GM21717 (cell line): ENCODE measurements at regions not wholly inside any gene's neighbourhood (a gene's known extent, or its start where the extent isn't known, plus 50 kb on each side); places are given as distances from the start of the nearest gene placed in this dataset.

Source experiments
- ATAC-seq: cut with Tn5 transposase; IDR thresholded peaks from one replicate; pipeline ENCODE4 v1.9.1; 2021; ENCODE audit warnings: mild to moderate bottlenecking, moderate library complexity; ENCODE audit not compliant: unreplicated experiment

GRCh38 chr15:95826412-95827195 lies 503.9 kb upstream of the NR2F2 start:
- no peak for ATAC-seq

GRCh38 chr15:95829062-95829461 lies 501.4 kb upstream of the NR2F2 start:
- no peak for ATAC-seq

GRCh38 chr15:95830281-95830680 lies 500.2 kb upstream of the NR2F2 start:
- ATAC-seq: no peak

GRCh38 chr15:95832668-95833067 lies 497.8 kb upstream of the NR2F2 start:
- ATAC-seq: no peak

- ATAC-seq: no peak
These were observed 496.3 kb upstream of the NR2F2 start for GRCh38 chr15:95834028-95834804.

- ATAC-seq: no peak
These were observed 494.0 kb upstream of the NR2F2 start for GRCh38 chr15:95836536-95836935.

GRCh38 chr15:95837341-95838004 lies 493.0 kb upstream of the NR2F2 start:
- no peak for ATAC-seq

- peak; percentile 83 for ATAC-seq
These were observed 491.1 kb upstream of the NR2F2 start for GRCh38 chr15:95839367-95839782.

GRCh38 chr15:95840004-95840403 lies 490.5 kb upstream of the NR2F2 start:
- no peak for ATAC-seq

- no peak for ATAC-seq
These were observed 489.6 kb upstream of the NR2F2 start for GRCh38 chr15:95840855-95841254.

GRCh38 chr15:95842576-95842975 lies 487.9 kb upstream of the NR2F2 start:
- no peak for ATAC-seq

- ATAC-seq: no peak
These were observed 487.1 kb upstream of the NR2F2 start for GRCh38 chr15:95843241-95843910.

GRCh38 chr15:95845862-95846515 lies 484.5 kb upstream of the NR2F2 start:
- ATAC-seq: no peak

GRCh38 chr15:95848126-95848525 lies 482.4 kb upstream of the NR2F2 start:
- no peak for ATAC-seq

GRCh38 chr15:95850837-95851236 lies 479.7 kb upstream of the NR2F2 start:
- ATAC-seq: no peak

- no peak for ATAC-seq
These were observed 477.1 kb upstream of the NR2F2 start for GRCh38 chr15:95853350-95853749.

GRCh38 chr15:95857124-95857757 lies 473.3 kb upstream of the NR2F2 start:
- no peak for ATAC-seq

- no peak for ATAC-seq
These were observed 472.7 kb upstream of the NR2F2 start for GRCh38 chr15:95857758-95858157.

GRCh38 chr15:95860406-95860805 lies 470.1 kb upstream of the NR2F2 start:
- ATAC-seq: no peak

GRCh38 chr15:95864467-95864886 lies 466.0 kb upstream of the NR2F2 start:
- no peak for ATAC-seq
